NOMO-1 treated with dmso at 0.1 percent for 144 hours (cell line): ENCODE measurements at regions not wholly inside any gene's neighbourhood (a gene's known extent, or its start where the extent isn't known, plus 50 kb on each side); places are given as distances from the start of the nearest gene placed in this dataset.
"Not testable (repeated sequence)": the region's sequence is repeated elsewhere in the genome, so short reads cannot be mapped to it uniquely, and the experiment has no call there.

Experiments
- DNase-seq: peaks from one replicate; lab custom pipeline; 2025; ENCODE audit not compliant: unreplicated experiment; lab: John Stamatoyannopoulos, UW

DNA sequence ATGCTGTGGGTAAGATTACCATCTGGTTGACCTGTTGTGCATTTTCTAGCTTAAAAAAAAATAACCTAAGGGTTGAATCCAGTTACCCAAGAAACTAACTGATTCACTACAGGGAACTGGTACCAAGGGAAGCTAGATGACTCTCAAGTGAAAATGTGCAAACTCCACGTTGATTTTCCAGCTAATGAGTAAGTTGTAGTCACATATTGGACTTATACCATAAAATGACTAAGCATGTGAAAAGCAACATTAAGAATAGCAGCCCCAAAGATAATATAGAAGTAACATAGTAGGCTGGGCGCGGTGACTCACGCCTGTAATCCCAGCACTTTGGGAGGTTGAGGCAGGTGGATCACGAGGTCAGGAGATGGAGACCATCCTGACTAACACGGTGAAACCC is 270.9 kb downstream of the SPRY1 start:
- DNase-seq, result no peak

DNA sequence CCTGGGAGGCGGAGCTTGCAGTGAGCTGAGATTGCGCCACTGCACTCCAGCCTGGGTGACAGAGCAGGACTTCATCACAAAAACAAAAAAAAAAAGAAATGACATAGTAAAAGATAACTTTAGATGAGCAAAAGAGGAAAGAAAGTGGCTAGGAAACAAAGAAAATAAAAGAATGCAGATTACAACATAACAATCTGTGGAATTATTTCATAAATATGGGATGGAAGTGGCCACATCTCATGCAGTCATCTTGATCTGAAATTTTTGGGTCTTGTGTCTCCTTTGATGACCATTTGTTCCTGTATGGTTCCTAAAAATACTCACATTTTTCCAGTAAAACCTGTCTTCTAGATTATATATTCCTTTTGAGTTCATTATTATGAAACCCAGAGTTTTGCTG is 271.4 kb downstream of the SPRY1 start:
- DNase-seq, result no peak

DNA sequence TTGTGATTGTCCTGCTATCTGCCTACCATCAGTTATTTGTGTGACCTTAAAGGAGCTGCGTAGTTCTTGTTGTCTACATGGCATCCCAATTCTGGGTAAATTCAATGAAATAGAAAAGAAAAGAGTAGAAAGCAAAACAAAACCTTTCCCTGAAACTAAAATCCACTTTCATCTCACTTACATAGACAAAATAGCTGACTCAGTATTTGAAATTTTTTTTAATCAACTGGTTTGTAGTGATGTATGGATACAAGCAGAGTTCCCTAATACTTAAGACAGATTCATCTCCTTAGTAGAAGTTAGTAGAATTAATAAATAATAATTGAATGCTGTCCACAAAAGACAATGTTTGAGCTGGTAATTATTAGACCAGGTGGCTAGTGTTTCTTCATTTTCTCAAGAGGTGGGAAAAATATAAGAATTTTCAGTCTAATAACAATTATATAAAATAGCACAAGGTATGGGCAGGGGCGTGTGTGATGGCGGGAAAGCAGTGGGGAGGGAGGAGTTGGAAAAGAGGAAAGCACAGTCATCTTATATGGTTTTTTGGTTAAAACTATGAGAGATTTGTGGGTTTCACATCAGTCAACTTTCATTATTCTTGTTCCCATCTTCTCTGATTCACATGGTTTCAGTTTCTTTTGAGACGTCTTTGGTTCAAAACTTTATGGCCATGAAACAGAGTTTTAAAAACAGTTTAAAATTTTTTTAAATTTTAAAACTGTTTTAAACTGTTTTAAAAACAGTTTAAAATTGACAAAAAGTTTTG is 275.2 kb downstream of the SPRY1 start:
- no peak for DNase-seq

DNA sequence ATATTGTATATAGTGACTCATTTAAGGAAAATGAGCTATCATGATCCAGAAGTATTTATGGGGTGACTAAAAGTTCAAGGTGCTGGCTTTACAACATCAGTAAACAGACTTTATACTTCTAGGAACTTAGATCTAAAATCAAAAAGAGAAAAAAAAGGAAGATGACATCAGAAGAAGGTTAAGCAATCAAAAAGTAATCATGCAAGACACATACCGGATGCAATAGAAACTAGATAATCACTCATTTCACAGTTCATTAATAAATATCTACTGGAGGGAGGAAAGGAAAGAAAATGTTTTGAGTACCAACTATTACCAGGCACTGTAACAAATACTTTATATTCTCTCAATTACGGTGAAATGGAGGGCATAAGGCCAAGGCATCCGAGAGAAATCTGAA is 276.4 kb downstream of the SPRY1 start:
- no peak for DNase-seq

DNA sequence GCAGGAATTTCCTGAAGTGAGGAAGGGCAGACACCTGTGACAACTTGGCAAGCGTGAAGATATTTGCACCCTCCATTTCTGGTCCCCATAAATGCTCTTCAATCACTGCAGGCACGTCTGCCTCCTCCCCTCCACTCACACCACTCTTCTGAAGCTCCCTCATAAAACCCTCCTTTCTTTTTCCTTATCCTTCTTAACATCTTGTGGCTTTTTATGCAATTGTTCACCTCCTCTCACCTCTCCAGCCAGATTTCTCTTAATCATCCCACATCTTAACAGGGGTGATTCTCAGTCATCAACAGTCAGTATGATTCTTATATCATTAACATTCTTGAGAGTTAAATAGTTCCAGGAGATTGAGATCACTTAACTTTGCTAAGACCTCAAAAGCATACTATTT is 277.4 kb downstream of the SPRY1 start:
- no peak for DNase-seq

DNA sequence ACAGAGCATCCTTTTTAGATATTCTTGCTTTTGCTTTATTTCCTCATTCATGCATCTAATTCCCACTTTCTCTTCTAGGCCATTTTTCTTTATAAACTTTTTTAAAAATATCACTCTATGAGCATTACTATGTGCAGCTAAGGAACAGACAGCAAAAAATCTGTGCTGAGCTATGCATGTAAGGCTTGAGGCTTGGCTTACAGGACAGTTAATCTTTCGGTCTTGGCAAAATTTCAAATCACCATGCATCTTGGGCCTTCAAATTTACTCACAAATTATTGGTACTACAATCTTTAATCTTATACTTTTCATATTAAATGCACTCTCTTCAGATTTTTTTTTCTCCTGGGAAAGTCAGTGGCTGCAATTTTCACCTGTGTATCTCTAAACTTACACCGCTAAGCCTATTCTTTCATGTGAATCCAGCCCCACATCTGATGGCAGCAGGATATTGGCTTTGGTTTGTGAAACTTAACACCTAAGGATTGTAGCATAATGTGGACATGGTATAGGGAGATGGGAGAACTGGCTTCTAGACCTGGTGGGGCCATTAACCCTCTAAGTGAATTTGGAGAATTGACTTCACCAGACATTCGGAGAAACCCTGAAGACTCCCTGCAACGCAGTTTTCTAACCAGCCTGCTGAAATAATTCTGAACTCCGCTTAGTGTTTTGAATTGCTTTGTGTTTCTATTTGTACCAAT is 278.3 kb downstream of the SPRY1 start:
- DNase-seq, result no peak

DNA sequence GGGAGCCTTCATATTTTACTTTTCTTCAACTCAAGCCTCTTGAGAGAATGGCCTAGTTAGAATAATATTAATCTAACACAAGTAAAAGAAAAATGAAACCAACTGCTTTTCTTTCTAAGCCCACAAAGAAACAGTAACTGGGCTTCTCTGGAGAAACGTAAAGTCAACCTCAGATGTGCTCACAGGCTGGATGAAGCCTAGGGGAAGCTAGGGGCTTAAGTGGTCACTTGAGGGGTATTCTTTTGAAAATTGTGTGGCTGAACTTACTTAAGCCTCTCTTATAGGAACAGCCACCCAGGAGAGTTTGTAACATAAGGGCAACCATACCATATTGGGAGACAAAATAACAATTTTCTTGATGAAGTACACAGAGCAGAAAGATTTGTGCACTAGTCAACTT is 279.0 kb downstream of the SPRY1 start:
- no peak for DNase-seq

DNA sequence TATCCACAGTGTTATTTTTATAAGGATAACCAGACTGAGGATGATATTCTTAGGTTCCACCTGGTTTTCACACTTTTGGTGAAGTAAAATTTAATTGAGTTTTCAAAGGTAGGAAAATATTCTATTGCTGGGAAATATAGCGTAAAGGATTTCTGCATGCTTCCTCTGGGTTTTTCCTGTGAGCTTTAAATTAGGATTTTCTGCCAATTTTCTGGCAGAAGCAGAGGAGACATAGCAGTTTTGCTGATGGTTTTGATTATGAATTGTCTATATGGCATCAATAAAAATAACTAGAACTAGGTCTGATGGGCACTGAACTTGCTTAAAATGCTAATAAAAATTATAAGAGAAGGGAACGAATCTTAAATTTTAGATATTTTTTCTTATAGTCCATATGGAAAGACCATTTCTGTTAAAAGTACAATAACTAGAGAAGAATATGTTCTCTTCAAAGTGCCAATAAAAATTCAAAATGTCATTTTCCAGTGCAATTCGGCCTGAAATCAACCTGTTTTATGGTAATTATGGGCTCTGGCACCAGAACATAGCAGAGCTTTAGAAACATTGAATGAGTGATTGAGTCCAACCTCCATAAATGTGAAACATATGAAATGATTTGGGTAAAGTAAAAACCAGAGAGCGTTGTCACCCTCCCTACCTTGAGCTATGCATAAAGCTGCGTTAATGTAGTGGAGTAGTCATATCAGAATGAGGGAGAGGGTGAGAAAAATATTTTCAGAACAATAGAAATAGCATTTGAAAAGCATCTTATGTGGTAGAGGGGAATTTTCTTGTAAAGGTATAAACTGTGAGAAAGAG is 279.7 kb downstream of the SPRY1 start:
- DNase-seq, result no peak

DNA sequence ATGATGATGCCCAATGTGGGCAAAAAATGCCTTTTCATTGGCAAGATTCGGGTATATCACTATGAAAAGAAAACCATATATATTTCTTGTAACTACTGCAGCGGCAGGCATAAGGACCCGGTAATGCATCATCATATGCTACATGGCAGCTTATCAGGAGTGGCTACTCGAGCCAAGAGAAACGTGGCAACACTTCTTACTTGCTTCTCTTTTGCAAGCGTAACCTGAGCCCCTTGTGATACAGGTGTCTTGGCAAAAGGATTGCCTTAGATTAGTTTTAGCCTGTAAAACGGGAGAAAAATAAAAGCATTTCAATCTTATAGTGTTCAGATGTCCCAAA is 280.3 kb downstream of the SPRY1 start:
- no peak for DNase-seq

DNA sequence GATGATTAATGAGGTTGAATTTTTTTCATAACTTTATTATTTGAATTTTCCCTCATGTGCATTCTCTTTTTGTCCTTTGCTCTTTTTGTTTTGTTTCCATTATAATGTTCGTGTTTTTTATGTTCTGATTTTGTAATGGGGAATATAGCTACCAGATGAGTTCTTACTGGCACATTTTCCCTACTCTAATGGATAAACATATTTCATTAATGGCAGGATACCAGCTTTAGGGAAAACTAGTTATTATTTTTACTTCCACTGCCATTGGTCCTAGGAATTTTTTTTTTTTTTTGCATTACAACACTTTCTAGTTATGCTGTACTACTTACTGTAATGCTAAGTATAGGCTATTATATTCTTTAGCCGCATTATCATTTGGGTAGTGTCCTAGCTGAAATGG is 286.3 kb downstream of the SPRY1 start:
- DNase-seq, result no peak

DNA sequence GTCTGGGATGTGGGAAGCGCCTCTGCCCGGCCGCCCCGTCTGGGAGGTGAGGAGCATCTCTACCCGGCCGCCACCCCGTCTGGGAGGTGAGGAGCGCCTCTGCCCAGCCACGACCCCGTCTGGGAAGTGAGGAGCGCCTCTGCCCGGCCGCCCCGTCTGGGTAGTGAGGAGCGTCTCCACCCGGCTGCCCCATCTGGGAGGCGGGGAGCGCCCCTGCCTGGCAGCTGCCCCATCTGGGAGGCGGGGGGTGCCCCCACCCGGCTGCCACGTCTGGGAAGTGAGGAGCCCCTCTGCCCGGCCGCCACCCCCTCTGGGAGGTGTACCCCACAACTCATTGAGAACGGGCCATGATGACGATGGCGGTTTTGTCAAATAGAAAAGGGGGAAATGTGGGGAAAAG is 288.3 kb downstream of the SPRY1 start:
- DNase-seq, result not testable (repeated sequence)

DNA sequence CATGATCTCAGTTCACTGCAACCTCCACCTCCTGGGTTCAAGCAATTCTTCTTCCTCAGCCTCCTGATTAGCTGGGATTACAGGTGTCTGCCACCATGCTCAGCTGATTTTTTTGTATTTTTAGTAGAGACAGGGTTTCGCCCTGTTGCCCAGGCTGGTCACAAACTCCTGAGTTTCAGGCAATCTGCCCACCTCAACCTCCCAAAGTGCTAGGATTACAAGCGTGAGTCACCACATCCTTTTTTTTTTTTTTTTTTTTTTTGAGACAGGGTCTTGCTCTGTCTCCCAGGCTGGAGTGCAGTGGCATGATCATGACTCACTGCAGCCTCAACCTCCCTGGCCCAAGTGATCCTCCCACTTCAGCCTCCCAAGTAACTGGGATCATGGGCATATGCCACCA is 298.9 kb downstream of the SPRY1 start:
- DNase-seq, result not testable (repeated sequence)

DNA sequence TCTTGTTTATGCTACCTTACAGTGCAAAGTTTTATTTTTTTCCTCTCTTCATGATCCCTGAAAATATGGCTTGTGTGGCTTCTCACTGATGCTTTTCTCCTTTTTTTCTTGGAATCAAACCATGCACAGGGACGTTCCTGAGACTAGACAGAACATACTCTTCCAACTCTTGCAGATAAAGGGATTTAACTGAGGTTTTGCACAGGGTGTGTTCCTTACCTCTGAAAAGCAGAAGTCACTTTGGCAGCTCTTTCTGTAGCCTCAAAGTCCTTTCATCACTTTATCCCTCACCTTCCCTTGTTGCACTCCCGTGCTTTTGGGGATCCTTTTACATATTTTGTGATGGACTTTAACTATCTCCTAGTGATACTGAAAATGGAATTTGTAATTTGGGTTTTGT is 300.1 kb downstream of the SPRY1 start:
- DNase-seq, result no peak

DNA sequence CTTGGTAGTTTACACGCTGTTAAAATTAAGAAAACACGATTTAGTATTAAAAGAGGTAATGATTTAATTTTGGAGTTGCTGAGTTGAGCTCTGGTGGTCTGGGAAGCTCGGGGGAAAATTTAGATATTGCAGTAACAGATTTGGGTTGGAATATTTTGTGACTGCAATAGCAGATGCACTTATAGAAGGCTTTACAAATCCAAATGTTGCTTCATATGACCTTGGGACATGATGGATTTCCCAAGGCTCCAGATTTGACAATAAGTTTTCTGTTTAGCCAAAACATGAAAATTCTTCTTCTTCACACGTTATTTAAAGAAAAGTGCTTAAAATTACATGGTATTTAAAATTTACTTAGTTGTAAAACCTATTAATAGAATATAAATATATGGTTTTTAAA is 302.0 kb downstream of the SPRY1 start:
- no peak for DNase-seq

DNA sequence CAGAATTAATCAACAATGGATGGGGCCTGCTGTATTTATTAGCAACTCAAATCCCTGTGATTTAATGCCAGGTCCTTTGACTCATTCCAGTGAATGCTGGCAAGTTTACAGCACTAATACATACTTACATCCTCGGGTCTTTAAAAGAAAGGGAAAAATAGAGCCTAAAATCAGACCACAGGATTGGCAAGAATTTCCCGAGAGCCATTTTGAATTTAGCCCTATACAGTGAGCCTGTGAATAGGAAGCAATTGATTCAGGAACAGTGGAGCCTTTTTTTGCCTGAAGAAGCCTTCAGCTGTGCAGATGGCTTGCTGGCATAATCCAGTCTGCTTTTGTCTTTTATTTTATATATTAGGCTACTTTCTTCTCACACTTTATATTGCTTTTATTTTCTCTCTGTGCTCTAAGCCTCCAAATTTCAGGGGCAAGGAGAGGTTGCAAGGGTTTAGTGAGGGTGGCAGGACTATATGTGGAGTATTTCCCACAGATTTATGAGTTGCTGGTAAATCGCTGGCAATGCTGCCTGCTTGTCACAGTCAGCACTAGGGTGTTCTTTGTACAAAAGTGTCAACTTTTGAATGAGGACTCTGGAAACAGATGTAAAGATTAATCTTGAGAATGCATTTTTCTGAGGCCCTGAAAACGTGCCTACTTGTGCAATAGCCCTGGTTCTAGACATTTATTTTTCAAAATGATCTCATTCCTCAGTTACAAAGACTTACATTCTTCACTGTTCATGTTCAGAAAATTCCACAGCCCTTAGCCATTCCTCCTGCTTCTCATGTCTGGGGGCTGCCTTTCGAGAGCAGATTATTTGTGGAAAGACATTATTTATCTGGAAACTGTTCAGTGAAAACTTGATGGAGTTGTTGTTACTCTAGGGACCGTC is 303.5 kb downstream of the SPRY1 start:
- DNase-seq, result no peak

DNA sequence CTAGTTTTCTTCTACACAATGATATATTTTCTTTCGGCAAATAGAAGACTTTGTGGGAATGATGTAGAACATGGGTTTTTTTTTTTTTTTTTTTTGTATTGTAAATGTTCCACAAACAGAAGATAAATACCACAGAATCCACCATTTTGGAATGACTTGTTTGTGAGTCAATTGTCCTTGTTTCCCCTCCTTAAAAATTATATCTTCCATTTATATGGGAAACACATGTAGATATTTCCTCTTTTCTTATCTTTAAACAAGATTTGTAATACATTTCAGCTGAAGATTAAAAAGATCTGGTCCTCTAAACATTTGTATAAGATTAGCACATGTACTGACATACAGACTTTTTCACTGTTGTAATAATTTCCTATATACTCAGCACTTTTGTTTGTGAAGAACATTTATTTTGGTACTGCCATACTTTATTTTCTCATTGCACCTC is 304.6 kb downstream of the SPRY1 start:
- no peak for DNase-seq

DNA sequence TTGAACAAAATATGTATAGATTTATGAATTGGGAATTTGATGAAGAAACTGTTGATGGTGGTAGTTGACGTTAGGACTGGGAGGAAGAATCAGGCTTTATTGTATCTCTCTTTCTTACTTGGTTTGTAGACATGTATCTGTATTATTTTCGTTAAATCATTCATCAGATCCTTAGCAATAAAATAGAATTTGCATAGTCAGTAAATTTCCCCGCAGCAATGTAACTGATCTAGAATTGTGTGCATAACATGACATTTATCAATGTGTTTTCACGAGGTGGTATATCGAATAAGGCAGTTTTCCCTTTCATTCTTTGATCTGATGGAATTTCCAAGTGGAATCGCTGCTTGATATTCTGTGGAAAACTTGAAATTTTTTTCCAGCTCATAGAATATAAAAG is 308.8 kb downstream of the SPRY1 start:
- DNase-seq, result no peak

DNA sequence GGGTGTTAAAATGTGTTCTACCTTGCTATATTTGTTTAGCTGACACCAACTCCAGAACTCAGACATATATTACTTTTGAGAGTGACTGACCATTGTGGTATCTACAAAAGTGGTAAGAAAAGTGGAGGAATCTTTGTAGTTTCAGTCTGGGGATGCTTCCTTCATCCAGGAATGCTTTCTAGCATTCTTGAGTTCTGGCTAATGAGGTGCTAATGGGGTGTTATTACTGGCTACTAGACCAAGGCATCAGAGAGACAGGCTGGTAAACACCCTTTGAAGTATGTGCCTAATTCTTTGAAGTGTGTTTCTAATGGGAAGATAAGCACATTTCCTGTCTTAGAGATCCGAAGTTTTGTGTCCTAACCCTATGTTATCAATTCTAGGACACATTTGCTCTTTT is 310.4 kb downstream of the SPRY1 start:
- no peak for DNase-seq

DNA sequence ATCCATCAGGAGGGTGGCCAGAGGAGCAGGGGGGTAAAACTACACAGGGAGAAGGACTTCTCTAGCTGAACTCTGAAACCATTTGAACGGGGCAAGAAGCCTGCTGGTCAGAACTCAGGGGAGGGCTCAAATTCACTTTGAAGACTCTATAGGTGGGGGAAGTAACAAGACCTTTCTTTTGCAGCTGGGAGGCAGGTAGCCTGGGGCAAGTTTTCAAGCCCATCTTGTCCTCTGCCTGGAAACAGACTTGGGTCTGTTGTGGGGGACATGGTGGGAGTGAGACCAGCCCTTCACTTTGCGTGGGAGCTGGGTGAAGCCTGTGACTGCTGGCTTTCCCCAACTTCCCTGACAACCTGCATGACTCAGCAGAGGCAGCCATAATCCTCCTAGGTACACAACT is 312.3 kb downstream of the SPRY1 start:
- DNase-seq, result no peak

DNA sequence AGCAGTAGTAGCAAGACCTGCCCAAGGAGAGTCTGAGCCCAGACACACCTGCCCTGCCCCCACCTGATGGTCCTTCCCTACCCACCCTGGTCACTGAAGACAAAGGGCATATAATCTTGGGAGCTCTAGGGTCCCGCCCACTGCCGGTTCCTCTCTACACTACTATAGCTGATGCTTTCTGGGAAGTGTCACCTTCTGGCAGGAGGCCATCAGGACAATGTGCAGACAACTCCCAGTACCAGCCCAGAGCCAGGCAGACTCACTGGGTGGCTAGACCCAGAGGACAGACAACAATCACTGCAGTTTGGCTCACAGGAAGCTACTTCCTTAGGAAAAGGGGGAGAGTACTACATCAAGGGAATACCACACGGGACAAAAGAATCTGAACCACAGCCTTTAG is 312.7 kb downstream of the SPRY1 start:
- DNase-seq, result no peak

DNA sequence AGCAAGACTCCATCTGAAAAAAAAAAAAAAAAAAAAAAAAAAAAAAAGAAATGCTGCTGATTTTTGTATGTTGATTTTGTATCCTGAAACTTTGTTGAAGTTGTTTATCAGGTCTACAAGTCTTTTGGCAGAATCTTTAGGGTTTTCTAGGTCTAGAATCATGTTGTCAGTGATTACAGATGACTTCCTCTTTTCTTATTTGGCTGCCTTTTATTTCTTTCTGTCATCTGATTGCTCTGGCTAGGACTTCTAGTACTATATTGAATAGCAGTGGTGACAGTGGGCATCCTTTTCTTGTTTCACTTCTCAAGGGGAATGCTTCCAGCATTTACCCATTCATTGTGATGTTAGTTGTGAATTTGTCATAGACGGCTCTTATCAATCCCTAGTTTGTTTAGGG is 334.4 kb downstream of the SPRY1 start:
- no peak for DNase-seq
